HG02870 (cell line): ENCODE measurements at regions not wholly inside any gene's neighbourhood (a gene's known extent, or its start where the extent isn't known, plus 50 kb on each side); places are given as distances from the start of the nearest gene placed in this dataset.

Experiments used
- ATAC-seq: cut with Tn5 transposase; IDR thresholded peaks from one replicate; pipeline ENCODE4 v1.9.1; 2021; ENCODE audit warnings: mild to moderate bottlenecking, moderate library complexity; ENCODE audit not compliant: unreplicated experiment

- ATAC-seq, result no peak
These were observed 658.2 kb upstream of the CCDC54 start for GRCh38 chr3:106719077-106719476.

GRCh38 chr3:106719583-106719982 lies 657.7 kb upstream of the CCDC54 start:
- no peak for ATAC-seq

GRCh38 chr3:106720510-106720909 lies 656.7 kb upstream of the CCDC54 start:
- ATAC-seq, result no peak

GRCh38 chr3:106725566-106725965 lies 651.7 kb upstream of the CCDC54 start:
- ATAC-seq, result no peak

GRCh38 chr3:106728315-106729098 lies 648.7 kb upstream of the CCDC54 start:
- no peak for ATAC-seq

- ATAC-seq, result no peak
These were observed 647.8 kb upstream of the CCDC54 start for GRCh38 chr3:106729481-106729880.

- ATAC-seq, result no peak
These were observed 646.0 kb upstream of the CCDC54 start for GRCh38 chr3:106731230-106731629.

- ATAC-seq, result no peak
These were observed 642.5 kb upstream of the CCDC54 start for GRCh38 chr3:106734712-106735111.

GRCh38 chr3:106737265-106737664 lies 640.0 kb upstream of the CCDC54 start:
- ATAC-seq, result no peak

- no peak for ATAC-seq
These were observed 637.1 kb upstream of the CCDC54 start for GRCh38 chr3:106740116-106740515.

GRCh38 chr3:106745344-106746168 lies 631.7 kb upstream of the CCDC54 start:
- ATAC-seq, result no peak

- no peak for ATAC-seq
These were observed 631.0 kb upstream of the CCDC54 start for GRCh38 chr3:106746286-106746685.

GRCh38 chr3:106748472-106749262 lies 628.6 kb upstream of the CCDC54 start:
- ATAC-seq, result no peak

- no peak for ATAC-seq
These were observed 627.1 kb upstream of the CCDC54 start for GRCh38 chr3:106750092-106750491.

GRCh38 chr3:106755336-106755735 lies 621.9 kb upstream of the CCDC54 start:
- no peak for ATAC-seq

GRCh38 chr3:106756901-106757300 lies 620.3 kb upstream of the CCDC54 start:
- ATAC-seq, result no peak

- no peak for ATAC-seq
These were observed 618.8 kb upstream of the CCDC54 start for GRCh38 chr3:106758459-106758858.

- no peak for ATAC-seq
These were observed 617.5 kb upstream of the CCDC54 start for GRCh38 chr3:106759731-106760130.

- no peak for ATAC-seq
These were observed 611.9 kb upstream of the CCDC54 start for GRCh38 chr3:106765342-106765741.

GRCh38 chr3:106768941-106769480 lies 608.2 kb upstream of the CCDC54 start:
- ATAC-seq, result no peak

- no peak for ATAC-seq
These were observed 603.4 kb upstream of the CCDC54 start for GRCh38 chr3:106773795-106774194.
